A549 (cell line): ENCODE measurements at regions not wholly inside any gene's neighbourhood (a gene's known extent, or its start where the extent isn't known, plus 50 kb on each side); places are given as distances from the start of the nearest gene placed in this dataset.
"Not testable (repeated sequence)": the region's sequence is repeated elsewhere in the genome, so short reads cannot be mapped to it uniquely, and the experiment has no call there.

Source experiments
- CEBPB ChIP-seq, 2 experiments: fragments of >200 bp in 1 of 2; sonication (Bioruptor Twin) in 1 of 2; formaldehyde crosslinking in 1 of 2; IDR thresholded peaks; 2 replicates each; pipeline ENCODE4 v1.6.1; 2012 to 2016
- RFX5 ChIP-seq: fragments of 450-650 bp; IDR thresholded peaks from 2 replicates; pipeline ENCODE4 v1.7.1; 2014; ENCODE audit warnings: antibody characterized with exemption, mild to moderate bottlenecking, moderate library complexity
- SMC3 ChIP-seq: fragments of >200 bp; sonication (Bioruptor Twin); formaldehyde crosslinking; IDR thresholded peaks from 3 replicates; pipeline ENCODE4 v1.6.1; 2018; ENCODE audit warnings: inconsistent platforms
- TF ChIP-seq, protein P1 (sequence below): fragments of 250-450 bp; sonication (Bioruptor Pico); IDR thresholded peaks from 2 replicates; pipeline ENCODE4 v1.5.0; 2021; ENCODE audit warnings: mild to moderate bottlenecking, moderate library complexity, borderline replicate concordance
- TF ChIP-seq, protein P2 (sequence below): fragments of >200 bp; sonication (Bioruptor Twin); formaldehyde crosslinking; IDR thresholded peaks from 3 replicates; pipeline ENCODE4 v1.5.1; 2016
- TF ChIP-seq, protein P3 (sequence below): fragments of 200-600 bp; sonication (generic); IDR thresholded peaks from 2 replicates; pipeline ENCODE4 v1.6.1; 2016; ENCODE audit warnings: antibody characterized with exemption, mild to moderate bottlenecking, moderate library complexity

DNA sequence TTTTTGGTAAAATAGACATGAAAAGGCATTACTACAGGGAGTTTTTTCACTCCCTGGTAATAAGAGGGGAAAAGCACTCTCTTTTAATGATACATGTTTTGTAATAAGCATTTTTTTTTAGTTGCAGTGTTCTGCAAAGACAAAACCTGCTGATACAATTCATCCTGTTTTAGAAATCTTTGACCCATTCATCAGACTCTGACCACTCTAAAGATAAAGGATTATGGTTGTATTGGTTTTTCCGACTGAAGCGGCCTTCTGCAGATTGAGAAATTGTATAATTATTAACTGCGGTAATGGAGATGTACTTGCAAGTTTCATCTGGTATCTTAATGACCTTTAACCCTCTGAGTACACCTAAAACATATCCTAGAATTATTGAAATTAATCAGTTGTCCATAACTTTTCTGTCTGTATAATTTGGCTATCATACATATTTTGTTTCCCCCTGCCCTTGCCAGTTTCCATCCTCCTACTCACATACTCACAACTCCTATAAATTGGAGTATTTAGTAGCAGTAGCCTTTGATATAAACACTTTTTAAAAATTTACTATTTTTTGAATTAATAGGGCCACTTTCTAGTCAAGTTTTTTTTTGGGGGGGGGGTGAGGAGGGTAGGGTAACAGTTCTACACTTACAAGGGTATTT is 79.4 kb downstream of the SYT15B start:
- TF ChIP-seq, protein P1, sequence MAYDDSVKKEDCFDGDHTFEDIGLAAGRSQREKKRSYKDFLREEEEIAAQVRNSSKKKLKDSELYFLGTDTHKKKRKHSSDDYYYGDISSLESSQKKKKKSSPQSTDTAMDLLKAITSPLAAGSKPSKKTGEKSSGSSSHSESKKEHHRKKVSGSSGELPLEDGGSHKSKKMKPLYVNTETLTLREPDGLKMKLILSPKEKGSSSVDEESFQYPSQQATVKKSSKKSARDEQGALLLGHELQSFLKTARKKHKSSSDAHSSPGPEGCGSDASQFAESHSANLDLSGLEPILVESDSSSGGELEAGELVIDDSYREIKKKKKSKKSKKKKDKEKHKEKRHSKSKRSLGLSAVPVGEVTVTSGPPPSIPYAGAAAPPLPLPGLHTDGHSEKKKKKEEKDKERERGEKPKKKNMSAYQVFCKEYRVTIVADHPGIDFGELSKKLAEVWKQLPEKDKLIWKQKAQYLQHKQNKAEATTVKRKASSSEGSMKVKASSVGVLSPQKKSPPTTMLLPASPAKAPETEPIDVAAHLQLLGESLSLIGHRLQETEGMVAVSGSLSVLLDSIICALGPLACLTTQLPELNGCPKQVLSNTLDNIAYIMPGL (CRISPR knock-in tag) = not testable (repeated sequence)
- TF ChIP-seq, protein P2, sequence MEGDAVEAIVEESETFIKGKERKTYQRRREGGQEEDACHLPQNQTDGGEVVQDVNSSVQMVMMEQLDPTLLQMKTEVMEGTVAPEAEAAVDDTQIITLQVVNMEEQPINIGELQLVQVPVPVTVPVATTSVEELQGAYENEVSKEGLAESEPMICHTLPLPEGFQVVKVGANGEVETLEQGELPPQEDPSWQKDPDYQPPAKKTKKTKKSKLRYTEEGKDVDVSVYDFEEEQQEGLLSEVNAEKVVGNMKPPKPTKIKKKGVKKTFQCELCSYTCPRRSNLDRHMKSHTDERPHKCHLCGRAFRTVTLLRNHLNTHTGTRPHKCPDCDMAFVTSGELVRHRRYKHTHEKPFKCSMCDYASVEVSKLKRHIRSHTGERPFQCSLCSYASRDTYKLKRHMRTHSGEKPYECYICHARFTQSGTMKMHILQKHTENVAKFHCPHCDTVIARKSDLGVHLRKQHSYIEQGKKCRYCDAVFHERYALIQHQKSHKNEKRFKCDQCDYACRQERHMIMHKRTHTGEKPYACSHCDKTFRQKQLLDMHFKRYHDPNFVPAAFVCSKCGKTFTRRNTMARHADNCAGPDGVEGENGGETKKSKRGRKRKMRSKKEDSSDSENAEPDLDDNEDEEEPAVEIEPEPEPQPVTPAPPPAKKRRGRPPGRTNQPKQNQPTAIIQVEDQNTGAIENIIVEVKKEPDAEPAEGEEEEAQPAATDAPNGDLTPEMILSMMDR = not testable (repeated sequence)
- TF ChIP-seq RFX5; CEBPB (IDR thresholded peaks at IDR 0.05); SMC3: not testable (repeated sequence)
- TF ChIP-seq, protein P3, sequence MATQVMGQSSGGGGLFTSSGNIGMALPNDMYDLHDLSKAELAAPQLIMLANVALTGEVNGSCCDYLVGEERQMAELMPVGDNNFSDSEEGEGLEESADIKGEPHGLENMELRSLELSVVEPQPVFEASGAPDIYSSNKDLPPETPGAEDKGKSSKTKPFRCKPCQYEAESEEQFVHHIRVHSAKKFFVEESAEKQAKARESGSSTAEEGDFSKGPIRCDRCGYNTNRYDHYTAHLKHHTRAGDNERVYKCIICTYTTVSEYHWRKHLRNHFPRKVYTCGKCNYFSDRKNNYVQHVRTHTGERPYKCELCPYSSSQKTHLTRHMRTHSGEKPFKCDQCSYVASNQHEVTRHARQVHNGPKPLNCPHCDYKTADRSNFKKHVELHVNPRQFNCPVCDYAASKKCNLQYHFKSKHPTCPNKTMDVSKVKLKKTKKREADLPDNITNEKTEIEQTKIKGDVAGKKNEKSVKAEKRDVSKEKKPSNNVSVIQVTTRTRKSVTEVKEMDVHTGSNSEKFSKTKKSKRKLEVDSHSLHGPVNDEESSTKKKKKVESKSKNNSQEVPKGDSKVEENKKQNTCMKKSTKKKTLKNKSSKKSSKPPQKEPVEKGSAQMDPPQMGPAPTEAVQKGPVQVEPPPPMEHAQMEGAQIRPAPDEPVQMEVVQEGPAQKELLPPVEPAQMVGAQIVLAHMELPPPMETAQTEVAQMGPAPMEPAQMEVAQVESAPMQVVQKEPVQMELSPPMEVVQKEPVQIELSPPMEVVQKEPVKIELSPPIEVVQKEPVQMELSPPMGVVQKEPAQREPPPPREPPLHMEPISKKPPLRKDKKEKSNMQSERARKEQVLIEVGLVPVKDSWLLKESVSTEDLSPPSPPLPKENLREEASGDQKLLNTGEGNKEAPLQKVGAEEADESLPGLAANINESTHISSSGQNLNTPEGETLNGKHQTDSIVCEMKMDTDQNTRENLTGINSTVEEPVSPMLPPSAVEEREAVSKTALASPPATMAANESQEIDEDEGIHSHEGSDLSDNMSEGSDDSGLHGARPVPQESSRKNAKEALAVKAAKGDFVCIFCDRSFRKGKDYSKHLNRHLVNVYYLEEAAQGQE = not testable (repeated sequence)
